GM20431 (cell line): ENCODE measurements at regions not wholly inside any gene's neighbourhood (a gene's known extent, or its start where the extent isn't known, plus 50 kb on each side); places are given as distances from the start of the nearest gene placed in this dataset.
"Not testable (repeated sequence)": the region's sequence is repeated elsewhere in the genome, so short reads cannot be mapped to it uniquely, and the experiment has no call there.

Experiments used
- in situ Hi-C: fragments of 300-500 bp; cut with MseI, MboI; formaldehyde crosslinking; loops from one replicate; pipeline ENCODE4 v1.15.0; 2020; ENCODE audit warnings: low sequenced_read_pairs; ENCODE audit not compliant: unreplicated experiment

GRCh38 chr4:124092101-124092500 lies 620.4 kb downstream of the ANKRD50 start:
- in situ Hi-C loops, result no loop called here

GRCh38 chr4:124092541-124092984 lies 620.0 kb downstream of the ANKRD50 start:
- in situ Hi-C loops, result no loop called here

GRCh38 chr4:124095621-124096020 lies 616.9 kb downstream of the ANKRD50 start:
- in situ Hi-C loops, result no loop called here

DNA sequence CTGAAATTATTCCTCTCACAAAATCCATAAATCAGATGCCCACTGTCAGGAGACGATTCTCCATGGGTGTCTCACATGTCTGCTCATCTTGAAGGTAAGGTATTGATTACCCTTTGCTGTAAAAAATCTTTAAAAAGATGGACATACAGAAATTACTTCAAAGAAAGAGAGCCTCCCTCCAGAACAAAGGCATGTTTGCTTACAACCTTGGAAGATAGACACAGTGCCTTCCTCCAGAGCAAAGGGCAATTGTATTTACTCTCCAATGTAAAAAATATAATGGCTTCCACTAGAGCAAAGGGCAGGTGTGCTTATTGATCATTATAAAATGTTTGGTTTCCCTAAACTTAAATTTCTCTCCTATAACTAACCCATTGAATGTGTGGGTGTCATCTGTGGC lies 616.2 kb downstream of the ANKRD50 start:
- in situ Hi-C loops, result no loop called here

GRCh38 chr4:124097447-124097846 lies 615.1 kb downstream of the ANKRD50 start:
- in situ Hi-C loops, result no loop called here

DNA sequence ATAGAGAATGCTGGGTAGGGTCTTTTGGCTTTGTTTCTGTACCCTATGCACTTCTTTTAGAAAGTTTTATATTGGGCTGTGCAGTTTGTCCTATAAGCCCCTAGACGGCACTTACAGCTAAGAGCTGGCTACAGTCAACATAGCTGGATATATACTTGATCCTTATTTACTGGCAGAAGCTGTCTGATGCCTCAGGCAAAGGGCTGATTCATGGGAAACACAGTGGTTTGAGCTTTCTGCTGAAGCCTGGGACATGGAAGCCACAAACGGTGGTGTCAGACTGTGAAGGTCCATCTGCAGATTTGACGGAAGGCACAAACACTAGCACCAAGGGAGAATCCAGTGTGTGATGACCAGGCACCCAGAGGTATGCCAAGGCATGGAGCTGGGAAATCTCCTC lies 608.4 kb downstream of the ANKRD50 start:
- in situ Hi-C loops, result loop anchor here (25.0 kb wide), 1 partner anchor 317 kb away; no protein-coding TSS in a partner anchor

GRCh38 chr4:124104628-124105027 lies 607.9 kb downstream of the ANKRD50 start:
- in situ Hi-C loops, result loop anchor here (25.0 kb wide), 1 partner anchor 317 kb away; no protein-coding TSS in a partner anchor

DNA sequence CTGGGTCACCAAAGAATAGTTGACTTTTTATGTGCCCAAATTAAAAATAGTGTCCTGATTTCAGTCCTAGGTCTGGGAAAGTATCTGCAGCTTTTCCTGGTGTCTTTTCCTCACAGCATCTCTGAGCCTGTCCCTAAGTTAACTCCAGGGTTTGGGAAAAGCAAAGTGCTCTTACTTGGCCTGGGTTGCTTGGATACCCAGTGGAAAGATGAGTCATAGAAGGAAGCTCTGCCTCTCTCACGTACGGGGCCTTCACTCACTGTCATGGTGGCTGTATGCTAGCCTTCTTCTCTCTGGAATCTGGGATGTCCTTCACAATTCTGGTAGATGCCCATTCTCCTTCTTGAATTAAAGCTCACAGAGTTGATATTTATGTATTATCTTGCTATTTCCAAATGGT lies 607.3 kb downstream of the ANKRD50 start:
- in situ Hi-C loops, result loop anchor here (25.0 kb wide), 1 partner anchor 318 kb away; no protein-coding TSS in a partner anchor

DNA sequence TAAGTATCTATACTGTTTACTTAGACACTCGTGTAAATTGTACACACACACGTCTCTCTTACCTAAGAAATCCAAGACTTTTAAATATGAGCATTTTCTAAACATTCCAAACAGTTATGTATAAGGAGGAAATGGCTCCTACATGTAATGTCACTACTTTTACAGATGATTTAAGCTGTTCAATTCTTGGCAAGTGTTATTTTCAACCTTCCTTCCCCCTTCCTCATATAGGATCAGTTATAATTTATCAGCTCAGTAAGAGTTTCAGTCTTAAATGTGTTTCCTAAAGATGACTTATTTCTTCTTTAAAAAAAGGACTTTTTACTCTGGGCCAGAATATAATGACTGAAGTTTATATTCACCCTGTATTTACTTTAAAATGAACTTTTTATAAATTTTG lies 601.1 kb downstream of the ANKRD50 start:
- in situ Hi-C loops, result loop anchor here (25.0 kb wide), 1 partner anchor 324 kb away; no protein-coding TSS in a partner anchor

DNA sequence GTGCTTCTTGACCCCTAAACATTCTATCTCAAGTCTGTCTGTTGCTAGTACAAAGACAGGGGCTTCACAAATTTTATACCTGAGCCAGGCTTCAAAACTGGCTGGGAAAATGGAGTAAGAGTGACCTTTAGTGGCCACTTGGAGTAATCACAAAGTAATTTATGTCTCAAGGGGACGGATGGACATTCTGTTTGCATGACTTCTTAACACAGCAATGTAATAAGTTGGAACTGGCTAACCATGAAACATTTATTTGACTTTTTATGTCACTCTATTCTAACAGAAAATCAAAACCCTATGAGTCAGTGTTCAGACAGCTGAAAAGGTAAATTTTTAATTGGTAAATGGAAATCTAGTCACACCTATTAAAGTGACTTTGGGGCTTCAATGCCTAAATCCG lies 600.6 kb downstream of the ANKRD50 start:
- in situ Hi-C loops, result loop anchor here (25.0 kb wide), 1 partner anchor 325 kb away; no protein-coding TSS in a partner anchor

DNA sequence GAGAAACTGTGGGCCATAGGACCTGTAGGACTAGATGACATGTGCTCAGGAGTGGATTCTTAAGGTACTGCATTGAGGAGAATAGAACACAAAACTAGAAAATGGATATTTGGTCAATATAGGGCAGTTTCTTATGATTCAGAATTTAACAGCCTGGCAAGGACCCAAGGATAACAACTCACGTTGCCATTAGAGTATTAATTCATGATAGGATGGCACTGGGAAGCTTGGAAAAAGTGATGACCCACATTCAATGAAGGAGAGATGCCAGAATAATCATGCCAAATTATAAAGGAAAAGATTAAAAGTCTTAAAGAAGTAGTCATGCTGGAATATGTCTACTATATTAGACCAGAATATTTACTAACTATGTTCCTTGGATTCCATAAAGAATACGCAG lies 594.5 kb downstream of the ANKRD50 start:
- in situ Hi-C loops, result loop anchor here (25.0 kb wide), 1 partner anchor 331 kb away; no protein-coding TSS in a partner anchor

- in situ Hi-C loops, result loop anchor here (25.0 kb wide), 1 partner anchor 334 kb away; no protein-coding TSS in a partner anchor
Observed at GRCh38 chr4:124121461-124121971, 591.0 kb downstream of the ANKRD50 start.

DNA sequence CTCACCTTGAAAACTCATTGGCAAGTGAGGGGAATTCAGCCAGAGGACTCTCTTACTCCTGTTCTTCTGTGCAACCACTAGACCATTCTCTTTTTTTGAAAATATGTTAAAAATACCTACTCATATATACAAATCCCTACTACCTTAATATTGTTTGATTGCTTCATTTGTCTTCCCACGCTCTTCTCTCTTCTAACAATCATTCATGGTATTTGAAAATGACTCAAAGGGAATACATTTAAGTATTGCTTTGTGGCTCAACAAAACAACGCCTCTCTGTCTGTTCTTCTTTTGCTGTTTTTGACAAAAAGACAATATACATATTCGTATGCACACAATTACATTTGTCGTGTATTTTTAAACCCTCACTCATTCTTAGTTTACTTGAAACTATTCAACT lies 589.4 kb downstream of the ANKRD50 start:
- in situ Hi-C loops, result loop anchor here (25.0 kb wide), 1 partner anchor 336 kb away; no protein-coding TSS in a partner anchor

- in situ Hi-C loops, result loop anchor here (25.0 kb wide), 1 partner anchor 336 kb away; no protein-coding TSS in a partner anchor
Observed at GRCh38 chr4:124123721-124124120, 588.8 kb downstream of the ANKRD50 start.

- in situ Hi-C loops, result not testable (repeated sequence)
Observed at GRCh38 chr4:124131324-124131723, 581.2 kb downstream of the ANKRD50 start.

DNA sequence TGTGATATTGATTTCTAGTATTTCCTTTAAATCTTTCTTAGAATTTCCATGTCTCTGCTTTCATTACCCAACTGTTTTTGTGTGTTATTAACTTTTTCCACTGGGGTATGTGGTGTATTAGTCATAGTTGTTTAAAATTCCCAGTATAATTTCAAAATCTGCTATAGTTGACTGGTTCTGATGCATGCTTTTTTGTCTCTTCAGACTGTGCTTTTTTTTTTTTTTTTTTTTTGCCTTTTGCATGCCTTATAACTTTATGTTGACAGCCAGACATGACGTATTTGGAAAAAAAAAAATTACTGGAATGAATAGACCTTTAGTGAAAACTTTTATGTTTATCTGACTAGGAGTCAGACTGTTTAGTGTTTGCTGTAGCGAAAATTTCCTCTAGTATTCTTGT lies 580.4 kb downstream of the ANKRD50 start:
- in situ Hi-C loops, result no loop called here

DNA sequence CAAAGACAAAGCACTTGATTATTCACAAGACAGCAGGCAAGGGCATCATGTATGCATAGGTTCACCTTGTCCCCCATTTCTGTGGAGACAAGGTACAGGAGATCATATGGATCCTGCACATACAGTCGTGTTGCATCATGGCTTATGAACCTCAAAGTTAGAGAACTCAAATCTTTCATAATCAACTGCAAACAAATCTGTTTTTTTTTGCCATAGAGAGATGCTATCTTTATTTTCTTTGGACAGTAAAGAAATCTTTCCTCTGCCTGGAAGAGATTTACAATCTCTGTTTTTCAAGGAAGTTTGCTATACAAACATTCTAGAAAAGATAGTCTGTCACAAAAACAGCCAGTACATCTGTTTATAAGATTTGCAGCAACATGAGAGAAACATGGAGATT lies 578.8 kb downstream of the ANKRD50 start:
- in situ Hi-C loops, result no loop called here

GRCh38 chr4:124135409-124135813 lies 577.1 kb downstream of the ANKRD50 start:
- in situ Hi-C loops, result no loop called here

DNA sequence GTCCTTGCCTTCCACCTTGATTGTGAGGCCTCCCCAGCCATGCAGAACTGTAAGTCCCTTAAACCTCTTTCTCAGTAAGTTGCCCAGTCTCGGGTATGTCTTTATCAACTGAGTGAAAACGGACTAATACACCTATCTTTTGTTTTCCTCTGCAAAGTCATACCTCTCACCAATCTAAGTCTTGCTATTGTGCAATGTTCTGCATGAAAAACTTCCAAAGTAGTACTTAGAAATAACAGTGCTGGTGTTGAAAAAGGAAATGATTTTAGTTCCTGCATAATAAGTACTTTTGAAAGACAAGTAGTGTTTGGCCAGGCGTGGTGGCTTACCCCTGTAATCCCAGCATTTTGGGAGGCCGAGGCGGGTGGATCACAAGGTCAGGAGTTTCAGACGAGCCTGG lies 573.5 kb downstream of the ANKRD50 start:
- in situ Hi-C loops, result no loop called here

DNA sequence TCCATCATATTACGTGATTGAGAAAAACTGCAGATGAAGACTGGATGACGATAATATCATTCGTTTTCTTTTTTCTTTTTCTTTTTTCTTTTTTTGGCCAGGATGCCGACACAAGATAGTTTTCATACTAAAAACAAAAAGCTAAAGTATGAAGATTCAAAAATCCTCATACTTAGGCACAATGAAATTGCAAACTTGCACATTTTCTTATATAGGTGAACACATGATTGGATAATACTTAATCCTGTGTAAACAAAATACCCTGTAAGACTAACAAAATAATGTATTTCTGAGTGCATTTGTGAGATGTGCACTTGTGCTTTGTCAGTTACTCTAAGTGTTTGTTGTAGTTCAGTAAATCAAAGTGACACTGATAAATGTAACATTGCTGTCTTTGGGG lies 568.9 kb downstream of the ANKRD50 start:
- in situ Hi-C loops, result no loop called here

DNA sequence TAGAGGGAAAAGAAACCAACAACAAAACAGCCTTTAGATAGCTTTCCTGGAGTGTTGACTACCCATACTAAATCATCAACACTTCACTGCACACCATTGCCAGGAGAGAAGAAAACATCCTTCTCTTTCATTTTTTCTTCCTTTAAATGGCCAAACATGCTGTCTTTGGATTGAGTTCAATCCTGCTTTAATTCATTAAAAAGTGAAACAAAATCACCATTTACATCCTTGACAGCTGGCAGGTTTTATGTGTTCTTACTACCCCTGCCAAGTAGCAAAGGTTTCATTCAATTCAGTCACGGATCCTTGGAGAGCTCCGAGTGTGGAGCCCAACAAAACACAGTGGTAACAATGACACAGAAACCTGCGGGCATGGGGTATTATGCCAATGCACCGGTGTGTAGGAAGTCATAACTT lies 568.3 kb downstream of the ANKRD50 start:
- in situ Hi-C loops, result no loop called here

GRCh38 chr4:124146068-124146467 lies 566.5 kb downstream of the ANKRD50 start:
- in situ Hi-C loops, result no loop called here
